ENCODE measurements at regions not wholly inside any gene's neighbourhood (a gene's known extent, or its start where the extent isn't known, plus 50 kb on each side); places are given as distances from the start of the nearest gene placed in this dataset.

- no peak for DNase-seq (ENCODE audit: low read depth)
Measured at GRCh38 chr5:165290535-165290934, 1785.1 kb downstream of the MAT2B start.

GRCh38 chr5:165296401-165297130 lies 1791.1 kb downstream of the MAT2B start:
- no peak for DNase-seq (ENCODE audit: low read depth)

GRCh38 chr5:165304193-165304827 lies 1798.9 kb downstream of the MAT2B start:
- no peak for DNase-seq (ENCODE audit: low read depth)

- no peak for DNase-seq (ENCODE audit: low read depth)
Measured at GRCh38 chr5:165305596-165305995, 1800.2 kb downstream of the MAT2B start.

- no peak for DNase-seq (ENCODE audit: low read depth)
Measured at GRCh38 chr5:165309446-165309845, 1804.0 kb downstream of the MAT2B start.

GRCh38 chr5:165310031-165310430 lies 1804.6 kb downstream of the MAT2B start:
- no peak for DNase-seq (ENCODE audit: low read depth)

- DNase-seq (ENCODE audit: low read depth) = peak; percentile 92
Measured at GRCh38 chr5:165321912-165322311, 1816.5 kb downstream of the MAT2B start.

- peak; percentile 54 for DNase-seq (ENCODE audit: low read depth)
Measured at GRCh38 chr5:165325221-165325620, 1819.8 kb downstream of the MAT2B start.

- DNase-seq (ENCODE audit: low read depth) = no peak
Measured at GRCh38 chr5:165327631-165328030, 1822.2 kb downstream of the MAT2B start.

GRCh38 chr5:165328846-165329245 lies 1823.4 kb downstream of the MAT2B start:
- peak; percentile 11 for DNase-seq (ENCODE audit: low read depth)

- DNase-seq (ENCODE audit: low read depth) = peak; percentile 20
Measured at GRCh38 chr5:165333623-165334022, 1828.2 kb downstream of the MAT2B start.

GRCh38 chr5:165334201-165334600 lies 1828.8 kb downstream of the MAT2B start:
- peak; percentile 28 for DNase-seq (ENCODE audit: low read depth)

GRCh38 chr5:165349735-165350134 lies 1844.3 kb downstream of the MAT2B start:
- DNase-seq (ENCODE audit: low read depth) = no peak

- DNase-seq (ENCODE audit: low read depth) = no peak
Measured at GRCh38 chr5:165351342-165351741, 1845.9 kb downstream of the MAT2B start.

GRCh38 chr5:165360366-165360765 lies 1854.9 kb downstream of the MAT2B start:
- no peak for DNase-seq (ENCODE audit: low read depth)

- DNase-seq (ENCODE audit: low read depth) = no peak
Measured at GRCh38 chr5:165360784-165361542, 1855.5 kb downstream of the MAT2B start.

GRCh38 chr5:165370233-165370632 lies 1864.8 kb downstream of the MAT2B start:
- no peak for DNase-seq (ENCODE audit: low read depth)

GRCh38 chr5:165370794-165371193 lies 1865.4 kb downstream of the MAT2B start:
- peak; percentile 66 for DNase-seq (ENCODE audit: low read depth)

GRCh38 chr5:165375201-165375600 lies 1869.8 kb downstream of the MAT2B start:
- DNase-seq (ENCODE audit: low read depth) = no peak

- no peak for DNase-seq (ENCODE audit: low read depth)
Measured at GRCh38 chr5:165393839-165394238, 1888.4 kb downstream of the MAT2B start.

- DNase-seq (ENCODE audit: low read depth) = no peak
Measured at GRCh38 chr5:165397516-165397915, 1892.1 kb downstream of the MAT2B start.

- peak; percentile 9 for DNase-seq (ENCODE audit: low read depth)
Measured at GRCh38 chr5:165400086-165400485, 1894.7 kb downstream of the MAT2B start.

- DNase-seq (ENCODE audit: low read depth) = no peak
Measured at GRCh38 chr5:165404917-165405316, 1899.5 kb downstream of the MAT2B start.
